ENCODE measurements at regions not wholly inside any gene's neighbourhood (a gene's known extent, or its start where the extent isn't known, plus 50 kb on each side); places are given as distances from the start of the nearest gene placed in this dataset.

DNA sequence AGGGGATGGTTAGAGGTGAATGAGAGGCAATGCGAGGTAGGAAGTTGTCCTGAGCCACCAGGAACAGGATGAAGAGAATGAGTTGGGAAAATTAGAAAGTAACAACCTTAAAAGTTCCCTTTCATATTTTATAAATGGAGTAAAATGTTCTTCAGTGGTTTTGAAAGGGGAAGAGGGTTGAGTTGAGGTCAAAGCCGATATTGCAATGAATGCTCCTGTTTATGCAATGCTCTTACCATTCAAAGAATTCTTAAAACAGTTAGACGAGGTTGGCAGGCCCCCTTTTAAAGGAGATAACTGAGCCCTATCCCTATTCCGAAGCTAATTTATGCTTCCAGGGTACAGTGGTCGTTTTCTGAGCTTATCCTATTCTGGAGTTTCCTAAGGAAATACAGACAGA, 2110.3 kb upstream of the CELF4 start:
- no peak for DNase-seq (ENCODE audit: low read depth)

DNA sequence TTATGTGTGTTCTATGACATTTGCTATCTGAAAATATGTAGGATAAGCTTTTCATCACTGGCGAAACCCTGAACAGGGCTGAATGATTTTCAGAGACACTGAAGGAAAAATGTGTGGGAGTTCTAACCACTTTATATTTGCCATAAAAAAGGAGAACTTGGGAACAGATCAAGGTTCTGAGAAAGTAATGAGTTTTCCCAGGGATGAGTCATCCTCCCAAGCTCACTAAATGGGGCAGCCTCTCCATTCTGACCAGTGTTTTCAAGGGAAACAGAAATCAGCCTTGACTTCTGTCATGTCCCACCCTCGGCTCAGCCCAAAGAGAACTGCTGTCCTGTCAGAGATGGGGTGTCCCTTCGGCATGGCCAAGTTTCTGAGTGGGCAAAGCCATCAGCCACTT, 2109.8 kb upstream of the CELF4 start:
- no peak for DNase-seq (ENCODE audit: low read depth)

DNA sequence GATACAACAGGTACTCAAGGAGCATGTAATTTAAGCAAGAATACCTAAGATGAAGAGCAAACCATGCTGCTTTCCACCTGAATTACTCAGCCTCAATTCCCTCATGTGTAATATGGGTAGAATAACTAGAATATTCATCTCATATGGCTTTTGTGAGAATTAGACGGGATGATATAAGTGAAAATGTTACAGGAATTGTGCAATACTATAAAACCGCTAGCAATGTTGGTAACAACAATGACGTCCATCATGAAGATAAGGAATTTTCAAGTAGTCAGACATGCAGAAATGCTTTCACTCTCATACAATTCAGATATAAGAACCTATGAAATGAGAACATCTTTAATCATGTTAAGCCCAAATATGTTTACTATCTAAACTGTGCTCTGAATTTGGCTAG, 2106.6 kb upstream of the CELF4 start:
- DNase-seq (ENCODE audit: low read depth), result no peak

DNA sequence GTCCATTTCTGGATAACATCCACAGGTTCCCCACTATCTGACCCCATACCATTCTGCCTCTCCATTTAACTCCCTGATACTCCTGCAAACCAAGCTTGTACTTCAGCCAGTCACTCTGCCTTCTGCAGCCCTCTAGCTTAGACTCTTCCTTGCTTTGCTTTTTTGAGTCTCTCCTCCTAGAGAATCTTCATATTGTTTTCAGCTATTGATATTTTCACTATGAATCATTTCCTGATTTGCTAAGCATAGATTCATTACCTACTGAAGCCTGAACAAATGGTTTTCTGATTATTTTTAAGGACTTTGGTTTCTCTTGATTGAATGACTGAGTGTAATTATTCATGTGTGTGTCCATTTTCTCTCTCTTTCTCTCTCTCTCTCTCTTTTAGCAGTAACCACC, 2102.3 kb upstream of the CELF4 start:
- DNase-seq (ENCODE audit: low read depth), result no peak

DNA sequence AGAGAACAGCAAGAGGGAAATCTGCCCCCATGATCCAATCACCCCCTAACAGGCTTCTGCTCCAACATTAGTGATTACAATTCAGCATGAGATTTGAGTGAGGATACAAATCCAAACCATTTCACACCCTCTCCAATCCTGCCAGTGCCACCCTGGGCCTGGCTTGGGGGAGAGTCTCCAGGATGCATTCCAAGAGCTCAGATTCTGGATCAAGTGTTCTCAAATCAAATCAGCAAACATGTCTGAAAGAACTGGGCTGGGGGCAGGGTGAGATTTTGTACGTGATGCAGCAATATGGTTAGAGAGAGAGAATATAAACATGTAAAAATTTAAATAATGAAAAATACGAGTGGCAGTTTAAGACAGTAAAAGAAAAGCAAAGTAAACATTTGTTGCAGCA, 2100.9 kb upstream of the CELF4 start:
- DNase-seq (ENCODE audit: low read depth), result no peak

DNA sequence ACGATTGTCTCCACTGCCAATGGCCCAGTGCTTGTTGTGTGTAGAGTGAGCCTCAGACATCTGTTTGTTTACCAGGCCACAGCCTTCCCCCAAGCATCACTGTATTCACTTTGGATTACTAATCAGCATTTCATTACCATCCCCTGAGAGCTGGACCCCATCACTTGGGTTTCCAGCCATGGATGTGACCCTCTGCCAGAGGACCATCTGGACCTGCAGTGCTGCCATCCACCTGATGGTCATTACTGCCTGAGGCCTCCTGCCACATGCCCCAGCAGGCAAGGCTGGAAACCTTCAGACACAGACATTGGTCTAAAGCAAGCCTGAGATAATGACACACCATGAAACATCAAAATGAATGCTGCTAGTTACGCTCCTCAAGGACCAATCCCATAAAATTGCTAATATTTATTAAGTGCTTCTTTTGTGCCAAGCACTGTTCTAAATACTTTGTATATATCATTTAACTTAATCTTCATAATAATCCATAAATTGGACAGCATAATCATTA, 2096.3 kb upstream of the CELF4 start:
- DNase-seq (ENCODE audit: low read depth), result no peak

DNA sequence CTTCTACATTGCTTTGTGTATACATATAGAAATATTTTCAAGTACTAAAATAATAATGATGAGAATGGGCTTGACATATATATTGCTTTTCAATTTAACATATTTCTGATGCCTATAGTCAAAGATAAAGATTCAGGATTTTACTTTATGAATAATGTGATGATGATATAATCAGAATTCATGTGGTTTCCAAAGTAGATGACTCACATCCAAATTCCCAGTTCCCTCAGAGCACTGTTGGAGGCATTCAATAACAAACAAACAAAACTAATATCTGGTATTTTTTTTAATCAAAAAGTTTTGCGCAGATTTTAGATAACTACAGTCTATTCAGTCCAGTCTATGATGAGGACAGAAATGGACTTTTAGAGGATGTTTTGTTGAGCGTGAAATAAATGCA, 2094.5 kb upstream of the CELF4 start:
- DNase-seq (ENCODE audit: low read depth), result no peak

DNA sequence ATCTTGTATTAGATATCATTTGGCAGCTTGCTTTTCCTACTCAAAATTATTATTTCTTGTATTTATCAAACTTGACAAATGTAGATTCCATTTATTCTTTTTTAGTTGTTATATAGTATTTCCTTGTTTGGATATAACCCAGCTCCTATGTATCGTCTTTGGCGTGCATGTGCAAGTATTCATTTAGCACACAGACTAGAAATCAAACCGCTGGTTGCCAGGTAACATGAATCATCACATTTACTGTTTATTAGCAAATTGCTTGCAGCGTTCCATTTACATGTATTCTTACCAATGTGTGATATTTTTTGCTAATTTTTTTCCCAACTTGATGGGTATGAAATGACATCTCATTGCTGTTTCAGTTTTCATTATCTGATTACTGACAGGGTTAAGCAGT, 2089.7 kb upstream of the CELF4 start:
- DNase-seq (ENCODE audit: low read depth), result no peak

DNA sequence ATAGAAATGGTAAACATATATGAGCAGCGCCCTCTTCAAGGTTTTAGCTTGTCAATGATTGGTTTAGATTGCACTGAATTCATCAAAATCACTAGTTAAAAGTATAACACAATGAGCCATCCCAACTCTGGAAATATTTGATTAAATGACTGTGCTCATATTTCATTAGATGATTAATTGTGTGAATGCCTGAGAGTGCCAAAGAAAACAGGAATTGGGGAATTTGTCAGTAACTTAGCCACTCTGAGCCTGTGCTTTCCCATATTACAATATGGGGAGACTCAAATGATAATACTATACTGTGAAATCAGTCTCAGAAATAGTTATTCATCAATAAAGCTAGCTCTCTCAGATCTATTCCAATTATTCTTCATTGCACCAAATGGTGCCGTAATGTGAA, 2087.6 kb upstream of the CELF4 start:
- no peak for DNase-seq (ENCODE audit: low read depth)

DNA sequence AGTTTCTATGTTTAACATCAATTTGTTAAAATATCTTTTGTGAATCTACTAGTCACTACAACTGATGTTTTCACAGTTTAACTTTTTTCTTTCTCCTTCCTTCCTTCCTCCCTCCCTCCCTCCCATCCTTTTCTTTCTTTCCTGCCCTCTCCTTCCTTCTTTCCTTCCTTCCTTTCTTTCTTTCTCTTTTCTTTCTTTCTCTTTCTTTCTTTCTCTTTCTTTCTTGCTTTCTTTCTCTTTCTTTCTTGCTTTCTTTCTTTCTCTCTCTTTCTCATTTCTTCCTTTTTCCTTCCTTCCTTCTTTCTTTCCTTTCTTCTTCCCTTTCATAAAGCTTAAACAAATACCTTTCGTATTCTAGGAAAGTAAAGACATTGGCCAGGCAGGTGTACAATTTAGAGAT, 2083.0 kb upstream of the CELF4 start:
- DNase-seq (ENCODE audit: low read depth), result no peak

DNA sequence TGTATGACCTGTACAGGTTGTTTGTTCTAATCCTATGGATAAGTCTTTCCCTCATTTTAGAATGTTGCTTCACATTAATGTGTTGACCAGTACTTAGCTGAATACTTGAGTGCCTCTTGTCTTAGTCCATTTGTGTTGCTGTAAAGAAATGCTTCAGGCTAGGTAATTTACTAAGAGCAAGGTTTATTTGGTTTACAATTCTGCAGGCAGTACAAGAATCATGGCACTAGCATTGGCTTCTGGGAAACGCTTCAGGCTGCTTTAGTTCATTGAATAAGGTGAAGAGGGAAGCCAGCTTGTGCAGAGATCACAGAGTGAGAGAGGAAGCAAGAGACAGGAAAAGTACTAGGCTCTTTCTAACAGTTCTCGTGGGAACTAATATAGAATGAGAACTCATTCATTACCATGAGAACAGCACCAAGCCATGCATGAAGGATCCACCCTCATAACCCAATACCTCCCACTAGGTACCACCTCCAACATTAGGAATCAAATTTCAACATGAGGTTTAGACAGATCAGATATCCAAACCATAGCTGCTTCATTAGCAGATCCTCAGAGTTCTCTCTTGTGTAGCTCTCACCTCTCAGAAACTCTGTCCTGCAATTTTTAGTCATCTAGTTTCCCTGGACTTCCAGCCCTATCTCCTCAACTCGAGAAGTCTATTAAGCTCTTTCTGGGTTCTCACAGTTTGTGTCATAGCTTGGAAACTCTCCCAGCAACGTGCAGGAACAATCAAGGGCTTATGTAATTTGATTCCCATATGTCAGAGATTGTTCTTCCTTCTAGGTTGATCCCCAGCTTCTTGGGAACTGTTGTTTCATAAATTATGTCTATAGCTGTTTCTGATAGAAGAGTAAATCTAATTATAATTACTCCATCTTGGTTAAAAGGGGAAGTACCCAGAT, 2082.3 kb upstream of the CELF4 start:
- DNase-seq (ENCODE audit: low read depth), result no peak

DNA sequence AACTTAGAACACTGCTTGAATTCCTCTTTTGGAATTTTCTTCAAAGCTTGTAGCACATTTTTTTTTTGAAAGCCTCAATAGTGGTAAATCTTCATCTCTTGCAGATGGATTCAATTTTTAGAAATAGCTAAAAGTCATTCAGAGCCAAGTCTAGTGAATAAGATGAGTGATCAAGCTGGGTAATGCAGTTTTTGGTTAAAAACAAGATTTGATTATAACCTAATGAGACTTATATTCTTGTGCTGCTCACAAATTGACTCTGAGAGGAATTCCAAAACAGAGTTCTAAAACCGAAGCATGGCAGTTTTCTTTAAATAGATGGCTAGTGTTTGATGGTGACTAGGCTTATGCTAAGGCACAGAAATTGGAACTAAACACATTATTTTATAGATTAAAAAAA, 2072.6 kb upstream of the CELF4 start:
- DNase-seq (ENCODE audit: low read depth), result no peak

DNA sequence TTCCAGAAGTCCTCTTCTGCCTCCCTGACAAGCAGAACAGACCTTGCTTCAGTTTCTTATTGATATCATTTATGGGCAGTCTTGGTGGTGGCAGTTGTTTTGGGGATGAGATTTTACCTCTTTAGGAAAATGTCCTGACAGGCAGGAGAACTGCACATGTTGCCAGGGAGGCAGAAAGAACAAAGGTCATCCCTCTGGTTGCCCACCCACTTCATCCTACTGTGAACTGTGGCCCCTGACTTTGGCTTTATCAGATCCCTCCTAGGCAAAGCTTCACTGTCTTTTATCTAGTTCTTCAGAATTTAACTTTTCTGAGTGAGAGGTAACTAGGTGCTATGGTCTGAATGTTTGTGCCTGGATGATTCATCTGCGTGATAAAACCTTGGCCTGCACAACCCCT, 2071.3 kb upstream of the CELF4 start:
- no peak for DNase-seq (ENCODE audit: low read depth)

DNA sequence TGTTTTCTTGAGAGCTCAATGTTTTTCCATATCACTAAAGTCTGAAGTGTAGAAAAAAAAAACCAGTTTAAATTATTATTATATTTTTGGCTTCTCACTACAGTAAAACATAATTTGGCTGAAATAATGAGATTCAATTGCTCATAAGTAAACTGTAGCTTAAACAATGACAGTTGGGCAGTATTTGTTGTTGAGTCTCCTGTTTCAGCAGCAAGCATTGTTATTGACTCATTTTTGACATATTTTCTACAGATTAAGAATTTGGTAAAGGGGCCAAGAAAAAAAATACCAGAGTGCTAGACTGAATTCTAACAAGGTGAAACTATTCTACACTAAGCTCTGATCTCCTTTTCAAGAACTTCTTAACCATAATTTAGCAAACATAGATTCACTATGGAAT, 2070.4 kb upstream of the CELF4 start:
- no peak for DNase-seq (ENCODE audit: low read depth)

DNA sequence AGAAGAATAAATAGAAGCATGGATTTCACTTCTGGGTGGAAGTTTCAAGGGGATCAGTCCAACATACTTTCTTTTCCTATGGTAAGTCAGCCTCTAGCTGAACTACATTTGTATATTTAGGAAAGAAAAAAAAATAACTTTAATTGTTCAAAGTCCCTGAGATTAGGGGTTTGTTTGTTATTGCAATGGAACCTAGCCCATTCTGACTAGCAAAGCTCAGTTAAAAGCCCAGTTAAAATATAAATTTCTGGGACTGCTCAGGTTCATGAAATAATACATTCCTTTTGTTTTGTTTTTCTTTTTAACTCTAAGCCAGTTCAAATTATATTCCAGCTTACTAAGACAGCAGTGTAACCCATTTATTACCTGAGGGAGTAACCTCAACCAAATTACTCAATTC, 2069.6 kb upstream of the CELF4 start:
- no peak for DNase-seq (ENCODE audit: low read depth)

DNA sequence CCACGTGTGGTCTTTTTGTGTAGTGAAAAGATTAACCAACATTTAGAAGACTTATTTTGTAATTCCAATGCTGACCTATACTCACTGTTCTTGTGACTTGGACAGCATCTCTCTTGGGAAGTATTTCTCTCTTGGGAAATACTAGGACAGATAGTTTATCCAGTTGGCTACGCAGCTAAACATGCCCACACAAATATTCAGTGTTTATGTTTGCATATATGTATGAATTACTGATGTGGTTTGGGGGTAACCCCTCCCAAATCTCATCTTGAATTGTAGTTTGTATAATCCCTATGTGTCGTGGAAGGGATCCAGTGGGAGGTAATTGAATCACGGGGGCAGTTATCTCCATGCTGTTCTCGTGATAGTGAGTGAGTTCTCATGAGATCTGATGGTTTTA, 2062.3 kb upstream of the CELF4 start:
- DNase-seq (ENCODE audit: low read depth), result no peak

DNA sequence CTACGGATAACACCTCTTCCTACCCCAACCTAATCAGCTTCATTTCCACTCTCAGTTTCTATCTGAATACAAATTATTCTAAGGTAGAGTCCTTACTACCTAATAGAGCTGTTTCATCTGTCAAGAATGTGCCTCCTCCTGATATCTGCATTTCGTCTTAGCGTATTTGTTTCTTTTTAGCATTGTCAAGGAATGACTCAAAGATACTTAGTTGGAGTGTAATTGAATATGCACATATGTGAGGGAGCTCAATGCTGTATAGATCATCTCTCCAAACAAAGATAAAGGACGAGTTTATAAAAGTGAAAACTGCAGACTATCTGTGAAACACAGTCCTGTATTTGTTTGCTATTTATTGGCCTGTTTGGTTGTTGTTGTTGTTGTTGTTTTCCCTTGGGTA, 2059.4 kb upstream of the CELF4 start:
- DNase-seq (ENCODE audit: low read depth), result no peak

DNA sequence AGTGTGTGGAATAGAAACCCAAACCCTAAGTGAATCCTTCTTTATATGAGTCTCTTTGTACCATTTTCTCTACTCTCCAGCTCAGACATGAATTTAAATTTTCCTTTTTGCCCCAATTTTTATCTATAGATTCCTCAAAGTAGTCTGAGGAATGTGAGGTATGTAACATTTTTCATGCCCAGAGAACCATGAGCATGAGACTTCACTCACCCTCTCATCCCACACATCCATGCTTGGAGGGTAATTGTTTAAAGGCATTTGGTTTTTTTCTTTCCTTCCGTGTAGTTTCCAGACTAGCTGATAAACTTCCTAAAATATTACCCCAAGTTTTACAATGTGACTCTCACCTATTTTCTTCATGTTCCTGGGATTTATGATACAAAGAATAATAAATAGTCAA, 2056.8 kb upstream of the CELF4 start:
- DNase-seq (ENCODE audit: low read depth), result no peak

DNA sequence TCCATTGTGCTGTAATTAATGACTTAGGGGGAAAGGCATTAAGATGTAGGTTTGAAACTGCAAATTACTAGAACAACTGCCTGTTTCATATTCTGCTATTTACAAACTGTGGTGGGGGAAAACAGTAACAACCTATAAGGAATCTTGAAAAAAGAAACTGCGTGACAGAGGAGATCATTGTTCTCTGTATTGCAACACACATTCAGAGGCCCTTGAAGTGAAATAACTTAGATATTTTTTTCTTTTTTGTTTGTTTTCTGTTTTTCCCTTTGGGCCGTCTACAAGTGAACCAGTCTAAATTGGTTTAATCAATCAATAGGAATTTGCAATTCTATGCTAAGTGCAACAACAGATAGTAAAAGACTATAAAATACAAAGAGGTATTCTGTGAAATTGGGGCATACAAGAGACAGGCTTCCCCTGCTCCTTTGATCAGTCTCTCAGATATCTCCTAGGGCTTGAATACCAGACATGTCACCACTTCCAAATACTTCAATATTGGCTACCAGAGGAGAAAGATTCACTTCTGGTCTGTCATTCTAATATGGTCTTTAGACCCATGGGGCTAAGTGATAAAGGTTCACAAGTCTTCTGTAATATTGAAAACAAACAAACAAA, 2055.1 kb upstream of the CELF4 start:
- no peak for DNase-seq (ENCODE audit: low read depth)

DNA sequence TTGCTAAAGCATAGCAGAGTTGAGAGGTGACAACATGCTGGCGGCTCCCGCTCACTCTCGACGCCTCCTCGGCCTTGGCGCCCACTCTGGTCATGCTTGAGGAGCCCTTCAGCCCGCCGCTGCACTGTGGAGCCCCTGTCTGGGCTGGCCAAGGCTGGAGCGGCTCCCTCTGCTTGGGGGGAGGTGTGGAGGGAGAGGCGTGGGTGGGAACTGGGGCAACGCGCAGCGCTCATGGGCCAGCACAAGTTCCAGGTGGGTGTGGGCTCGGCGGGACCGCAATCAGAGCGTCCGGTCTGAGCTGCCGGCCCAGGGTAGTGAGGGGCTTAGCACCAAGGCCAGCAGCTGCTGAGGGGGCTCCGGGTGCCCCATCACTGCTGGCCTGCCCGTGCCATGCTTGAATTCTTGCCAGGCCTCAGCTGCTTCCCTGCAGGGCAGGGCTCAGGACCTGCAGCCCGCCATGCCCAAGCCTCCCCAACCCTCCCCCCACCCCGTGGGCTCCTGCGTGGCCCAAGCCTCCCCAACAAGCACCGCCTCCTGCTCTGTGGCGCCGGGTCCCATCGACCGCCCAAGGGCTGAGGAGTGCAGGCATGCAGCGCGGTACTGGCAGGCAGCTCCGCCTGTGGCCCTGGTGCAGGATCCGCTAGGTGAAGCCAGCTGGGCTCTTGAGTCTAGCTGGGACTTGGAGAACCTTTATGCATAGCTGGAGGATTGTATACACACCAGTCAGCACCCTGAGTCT, 2052.8 kb upstream of the CELF4 start:
- DNase-seq (ENCODE audit: low read depth), result no peak

DNA sequence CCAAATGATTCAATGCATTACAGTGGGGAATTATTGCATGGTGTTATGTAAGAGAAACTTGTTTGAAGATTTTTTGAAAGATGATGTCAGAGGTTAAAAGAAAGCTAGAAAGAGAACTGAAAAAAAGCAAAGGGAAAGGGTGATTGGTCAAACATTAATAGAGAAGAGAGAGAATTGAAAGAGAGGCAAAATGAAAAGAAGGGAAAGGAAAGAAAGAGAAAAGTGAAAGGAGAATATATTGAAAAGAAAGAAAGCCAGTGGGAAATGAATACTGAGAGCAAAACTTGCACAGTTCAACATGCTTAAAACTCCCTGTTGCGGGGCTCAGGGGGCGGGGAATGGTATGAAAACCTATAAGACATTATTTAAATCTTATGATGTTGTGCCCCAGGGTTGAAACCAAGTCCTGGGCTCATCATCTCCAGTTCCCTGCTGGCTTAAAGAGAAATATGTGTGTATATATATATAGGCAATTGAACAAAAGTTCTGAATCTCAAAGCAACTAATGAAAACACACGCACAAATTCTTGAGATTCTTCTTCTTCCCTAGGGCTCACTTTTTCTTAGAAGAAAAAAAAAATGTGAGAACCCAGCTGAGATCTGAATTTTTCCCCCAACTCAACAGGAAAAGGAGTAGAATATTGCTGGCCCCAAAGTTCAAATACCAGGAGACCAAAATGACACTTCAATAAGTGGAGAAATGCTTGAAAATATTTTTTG, 2045.9 kb upstream of the CELF4 start:
- no peak for DNase-seq (ENCODE audit: low read depth)

DNA sequence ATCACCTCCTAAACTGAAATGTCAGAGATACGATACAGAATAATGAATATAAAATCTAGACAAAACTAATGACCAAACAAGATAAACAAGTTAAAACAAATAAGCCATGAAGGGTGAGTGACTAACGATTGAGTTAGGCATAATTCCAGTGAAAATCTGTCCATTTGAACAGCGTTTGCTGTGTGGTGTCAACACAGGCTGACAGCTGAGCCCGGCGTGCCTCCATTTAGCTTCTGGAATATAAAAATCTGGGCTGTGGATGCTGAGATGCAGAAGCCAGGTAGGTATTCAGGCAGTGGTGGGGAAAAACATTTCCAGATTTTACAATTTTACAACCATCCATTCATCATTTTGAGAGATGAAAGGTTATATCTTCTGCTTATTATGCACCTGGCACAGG, 2041.4 kb upstream of the CELF4 start:
- DNase-seq (ENCODE audit: low read depth), result no peak
